ENCODE measurements at regions not wholly inside any gene's neighbourhood (a gene's known extent, or its start where the extent isn't known, plus 50 kb on each side); places are given as distances from the start of the nearest gene placed in this dataset.

GRCh38 chr6:163712981-163713380 is 298.5 kb downstream of the QKI start:
- POLR2A ChIA-PET = no interaction called here
- BruUV-seq (replicated peaks) = no TSS peak
- Histone ChIP-seq H3K9me3 (no peaks in the 10 kb centered on the region), H3K27me3 (replicated peaks; ENCODE audit: control insufficient read depth, insufficient read depth, low read length) (no peaks in the 10 kb centered on the region), H3K36me3 (ENCODE audit: control insufficient read depth, insufficient read depth, low read length) (no peaks in the 10 kb centered on the region), H3K4me1 (no peaks in the 10 kb centered on the region), H3K4me3 (ENCODE audit: low read depth, low read length) (no peak overlapping the region)
- Mint-ChIP-seq H3K27ac (ENCODE audit: unreplicated experiment) (no peak overlapping the region), H3K4me3 (ENCODE audit: unreplicated experiment) (no peak overlapping the region), H3K4me1 (ENCODE audit: low read depth, unreplicated experiment) (peaks cover 10% of the 10 kb centered on the region), H3K27me3 (ENCODE audit: insufficient read depth, unreplicated experiment) (no peaks in the 10 kb centered on the region), H3K36me3 (ENCODE audit: insufficient read depth, unreplicated experiment) (no peaks in the 10 kb centered on the region), H3K9me3 (ENCODE audit: unreplicated experiment) (no peaks in the 10 kb centered on the region)
- intact Hi-C loops (cut with micrococcal nuclease; ENCODE audit: unreplicated experiment) = no loop called here
- TF ChIP-seq CTCF (IDR thresholded peaks at IDR 0.05; ENCODE audit: insufficient read depth in 1 of 2, low read depth in 1 of 2, low read length in 1 of 2, severe bottlenecking in 1 of 2, unreplicated experiment in 1 of 2) = no peak
- no peak for DNase-seq
- CTCF ChIA-PET = no interaction called here

DNA sequence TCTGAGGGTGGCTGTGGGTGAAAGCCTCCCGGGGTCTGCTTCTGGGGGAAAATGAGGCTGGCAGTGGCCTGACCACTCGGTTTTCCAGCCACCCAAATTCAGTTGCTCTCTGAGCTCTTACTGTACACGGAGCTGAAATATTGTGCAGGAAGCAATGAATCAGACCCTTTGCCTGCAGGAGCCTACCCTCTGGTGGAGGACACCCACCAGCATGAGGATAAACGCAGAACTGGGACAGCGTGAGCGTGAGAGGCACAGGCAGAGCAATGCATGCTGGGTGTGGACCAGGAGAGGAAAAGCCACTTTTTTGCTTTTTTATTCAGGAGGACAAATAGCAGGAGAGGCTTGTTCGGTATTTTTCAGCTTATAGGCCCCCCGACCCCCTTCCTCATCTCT is 298.0 kb downstream of the QKI start:
- H3K27ac Mint-ChIP-seq (ENCODE audit: unreplicated experiment) = no peak overlapping the region
- CTCF ChIA-PET = no interaction called here

GRCh38 chr6:163711615-163712565 is 297.4 kb downstream of the QKI start:
- intact Hi-C loops (cut with micrococcal nuclease; ENCODE audit: unreplicated experiment) = no loop called here
- Mint-ChIP-seq H3K4me3 (ENCODE audit: unreplicated experiment) (no peak overlapping the region), H3K4me1 (ENCODE audit: low read depth, unreplicated experiment) (peaks cover under 1% of the 10 kb centered on the region), H3K9me3 (ENCODE audit: unreplicated experiment) (no peaks in the 10 kb centered on the region), H3K27ac (ENCODE audit: unreplicated experiment) (no peak overlapping the region), H3K27me3 (ENCODE audit: insufficient read depth, unreplicated experiment) (no peaks in the 10 kb centered on the region), H3K36me3 (ENCODE audit: insufficient read depth, unreplicated experiment) (no peaks in the 10 kb centered on the region)
- no peak overlapping the region for H3K4me3 ChIP-seq (ENCODE audit: low read depth, low read length)
- POLR2A ChIA-PET = no interaction called here
- no peaks in the 10 kb centered on the region for H3K36me3 ChIP-seq (ENCODE audit: control insufficient read depth, insufficient read depth, low read length)
- TF ChIP-seq CTCF (IDR thresholded peaks at IDR 0.05; ENCODE audit: insufficient read depth in 1 of 2, low read depth in 1 of 2, low read length in 1 of 2, severe bottlenecking in 1 of 2, unreplicated experiment in 1 of 2) = no peak
- H3K27me3 ChIP-seq (replicated peaks; ENCODE audit: control insufficient read depth, insufficient read depth, low read length) = no peaks in the 10 kb centered on the region
- no TSS peak for BruUV-seq (replicated peaks)
- no peaks in the 10 kb centered on the region for H3K4me1 ChIP-seq
- CTCF ChIA-PET = no interaction called here
- H3K9me3 ChIP-seq = no peaks in the 10 kb centered on the region
- no peak for DNase-seq

More for the DNA sequence above, 298.0 kb downstream of the QKI start:
- Histone ChIP-seq H3K9me3 (no peaks in the 10 kb centered on the region), H3K4me3 (ENCODE audit: low read depth, low read length) (no peak overlapping the region), H3K4me1 (no peaks in the 10 kb centered on the region), H3K36me3 (ENCODE audit: control insufficient read depth, insufficient read depth, low read length) (no peaks in the 10 kb centered on the region), H3K27me3 (replicated peaks; ENCODE audit: control insufficient read depth, insufficient read depth, low read length) (no peaks in the 10 kb centered on the region)
- no peaks in the 10 kb centered on the region for H3K9me3 Mint-ChIP-seq (ENCODE audit: unreplicated experiment)
- POLR2A ChIA-PET = no interaction called here
- TF ChIP-seq CTCF (IDR thresholded peaks at IDR 0.05; ENCODE audit: insufficient read depth in 1 of 2, low read depth in 1 of 2, low read length in 1 of 2, severe bottlenecking in 1 of 2, unreplicated experiment in 1 of 2) = no peak
- no TSS peak for BruUV-seq (replicated peaks)
- H3K36me3 Mint-ChIP-seq (ENCODE audit: insufficient read depth, unreplicated experiment) = no peaks in the 10 kb centered on the region
- intact Hi-C loops (cut with micrococcal nuclease; ENCODE audit: unreplicated experiment) = no loop called here
- no peak overlapping the region for H3K4me3 Mint-ChIP-seq (ENCODE audit: unreplicated experiment)
- peaks cover 8% of the 10 kb centered on the region for H3K4me1 Mint-ChIP-seq (ENCODE audit: low read depth, unreplicated experiment)
- no peaks in the 10 kb centered on the region for H3K27me3 Mint-ChIP-seq (ENCODE audit: insufficient read depth, unreplicated experiment)
- DNase-seq = no peak

Measured in Caco-2 (cell line).